Natural killer cell (primary cell): ENCODE measurements at regions not wholly inside any gene's neighbourhood (a gene's known extent, or its start where the extent isn't known, plus 50 kb on each side); places are given as distances from the start of the nearest gene placed in this dataset.

Experiments
- ATAC-seq, 3 donors: fragments of 150-1000 bp in 2 of 3; fragments of 200-7000 bp in 1 of 3; cut with Tn5 transposase; 1 replicate in 1 of 3; 2 replicates in 2 of 3; pipeline ENCODE4 v1.10.0; 2021; ENCODE audit warnings: mild to moderate bottlenecking in 2 of 3, moderate library complexity in 2 of 3
- DNase-seq, 2 donors: peaks; one replicate each; pipeline versions ENCODE4 v3.0.0 to v3.0.0-alpha.2; 2013 to 2021; ENCODE audit warnings: mixed read lengths in 1 of 2
- H3K27ac ChIP-seq: one replicate; pipeline ENCODE4 v1.5.1; 2013; ENCODE audit warnings: mild to moderate bottlenecking, low read length
- H3K27me3 ChIP-seq: one replicate; pipeline ENCODE4 v1.6.1; 2013; ENCODE audit warnings: low read length; ENCODE audit not compliant: control insufficient read depth, insufficient read depth
- H3K36me3 ChIP-seq: one replicate; pipeline ENCODE4 v1.6.1; 2013; ENCODE audit warnings: low read length; ENCODE audit not compliant: control insufficient read depth, insufficient read depth
- H3K4me1 ChIP-seq: one replicate; pipeline ENCODE4 v1.6.1; 2013; ENCODE audit warnings: low read length; ENCODE audit not compliant: control insufficient read depth, insufficient read depth
- H3K4me3 ChIP-seq: one replicate; pipeline ENCODE4 v1.5.1; 2013; ENCODE audit warnings: low read length
- H3K9me3 ChIP-seq: one replicate; pipeline ENCODE4 v1.6.1; 2013; ENCODE audit warnings: low read length; ENCODE audit not compliant: control insufficient read depth, insufficient read depth
- H3K27ac Mint-ChIP-seq, 2 donors: one replicate each; pipeline ENCODE4 v1.8.0; 2022; ENCODE audit warnings: mild to moderate bottlenecking in 2 of 2, mixed read lengths in 2 of 2, moderate library complexity in 1 of 2
- H3K27me3 Mint-ChIP-seq, 2 donors: one replicate each; pipeline ENCODE4 v1.8.0; 2022; ENCODE audit warnings: low read depth in 2 of 2, mixed read lengths in 2 of 2
- H3K36me3 Mint-ChIP-seq: one replicate; pipeline ENCODE4 v1.8.0; 2022; ENCODE audit warnings: mixed read lengths
- H3K4me1 Mint-ChIP-seq, 2 donors: one replicate each; pipeline ENCODE4 v1.8.0; 2022; ENCODE audit warnings: mixed read lengths in 2 of 2
- H3K4me3 Mint-ChIP-seq: one replicate; pipeline ENCODE4 v1.8.0; 2022; ENCODE audit warnings: mild to moderate bottlenecking, moderate library complexity, mixed read lengths
- H3K9me3 Mint-ChIP-seq, 2 donors: one replicate each; pipeline ENCODE4 v1.8.0; 2022; ENCODE audit warnings: mixed read lengths in 2 of 2
- WGBS: methylation state at CpG from one replicate; pipeline ENCODE4 v1.1.7; 2013; ENCODE audit warnings: missing lambda C conversion rate; ENCODE audit not compliant: insufficient coverage; 5-methylcytosine and 5-hydroxymethylcytosine counted together
- intact Hi-C: fragments of 100-400 bp; cut with micrococcal nuclease; formaldehyde crosslinking; loops from one replicate; pipeline ENCODE4 v1.14.2; 2022
- TF ChIP-seq, protein P1 (sequence below): fragments of 200-600 bp; IDR thresholded peaks from one replicate; pipeline ENCODE4 v1.8.0; 2022; ENCODE audit warnings: antibody characterized with exemption

DNA sequence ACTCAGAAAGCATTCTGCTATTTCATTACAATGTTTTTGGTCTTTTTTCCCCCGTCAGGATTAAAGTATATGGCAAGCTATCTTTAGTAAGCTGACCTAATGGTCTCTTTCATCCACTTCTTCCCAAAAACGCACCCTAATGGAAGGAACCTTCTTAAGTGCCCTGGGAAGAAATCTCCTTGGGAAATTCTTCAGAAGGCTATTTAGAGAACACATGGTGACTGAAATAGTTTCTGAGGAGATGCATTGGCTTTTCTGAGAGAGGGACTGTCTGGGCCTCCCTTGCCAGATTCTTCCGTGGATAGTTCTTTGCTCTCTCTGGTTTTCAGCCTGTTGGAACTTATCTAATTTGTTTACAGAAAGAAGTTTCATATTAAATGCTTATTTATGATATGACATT is 524.1 kb upstream of the MEF2C start:
- Mint-ChIP-seq H3K4me3 (no peak overlapping the region), H3K9me3 (no peaks in the 10 kb centered on the region), H3K4me1 (peaks cover 4 to 7% of the 10 kb centered on the region in 2 donors), H3K36me3 (no peaks in the 10 kb centered on the region), H3K27me3 (no peaks in the 10 kb centered on the region), H3K27ac (no peak overlapping the region)
- WGBS: 94% methylated on average over 3 of the region's 3 CpGs
- TF ChIP-seq, protein P1, sequence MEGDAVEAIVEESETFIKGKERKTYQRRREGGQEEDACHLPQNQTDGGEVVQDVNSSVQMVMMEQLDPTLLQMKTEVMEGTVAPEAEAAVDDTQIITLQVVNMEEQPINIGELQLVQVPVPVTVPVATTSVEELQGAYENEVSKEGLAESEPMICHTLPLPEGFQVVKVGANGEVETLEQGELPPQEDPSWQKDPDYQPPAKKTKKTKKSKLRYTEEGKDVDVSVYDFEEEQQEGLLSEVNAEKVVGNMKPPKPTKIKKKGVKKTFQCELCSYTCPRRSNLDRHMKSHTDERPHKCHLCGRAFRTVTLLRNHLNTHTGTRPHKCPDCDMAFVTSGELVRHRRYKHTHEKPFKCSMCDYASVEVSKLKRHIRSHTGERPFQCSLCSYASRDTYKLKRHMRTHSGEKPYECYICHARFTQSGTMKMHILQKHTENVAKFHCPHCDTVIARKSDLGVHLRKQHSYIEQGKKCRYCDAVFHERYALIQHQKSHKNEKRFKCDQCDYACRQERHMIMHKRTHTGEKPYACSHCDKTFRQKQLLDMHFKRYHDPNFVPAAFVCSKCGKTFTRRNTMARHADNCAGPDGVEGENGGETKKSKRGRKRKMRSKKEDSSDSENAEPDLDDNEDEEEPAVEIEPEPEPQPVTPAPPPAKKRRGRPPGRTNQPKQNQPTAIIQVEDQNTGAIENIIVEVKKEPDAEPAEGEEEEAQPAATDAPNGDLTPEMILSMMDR: no peak
- H3K27me3 ChIP-seq: no peaks in the 10 kb centered on the region
- H3K4me3 ChIP-seq: no peak overlapping the region
- ATAC-seq (no peak), DNase-seq (no peak)
- intact Hi-C loops: no loop called here
- no peaks in the 10 kb centered on the region for H3K9me3 ChIP-seq
- H3K36me3 ChIP-seq: no peaks in the 10 kb centered on the region
- H3K27ac ChIP-seq: no peak overlapping the region
- H3K4me1 ChIP-seq: no peaks in the 10 kb centered on the region

DNA sequence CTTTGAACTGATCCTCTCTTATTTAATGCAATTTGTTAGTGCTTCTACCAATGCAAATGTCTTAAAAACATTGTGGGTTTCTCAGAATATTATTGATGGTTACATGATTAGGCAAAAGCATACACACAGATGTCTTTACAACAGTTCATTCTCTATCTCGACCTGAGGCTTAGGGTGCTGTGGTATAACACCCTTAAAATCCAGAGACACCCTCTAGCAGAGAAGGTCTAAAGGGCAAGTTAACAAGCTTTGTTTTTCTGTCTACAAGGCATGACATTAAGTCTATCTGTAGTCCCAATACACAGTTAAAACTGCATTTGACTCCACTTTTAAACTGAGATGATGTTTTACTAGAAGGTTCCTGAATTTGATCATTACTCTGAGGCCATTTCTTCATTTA is 518.7 kb upstream of the MEF2C start:
- TF ChIP-seq, protein P1: no peak
- H3K4me3 ChIP-seq: no peak overlapping the region
- peak overlapping the region; percentile 17 to 41 for H3K27ac Mint-ChIP-seq
- no peak for DNase-seq
- no peaks in the 10 kb centered on the region for H3K9me3 Mint-ChIP-seq
- no peaks in the 10 kb centered on the region for H3K36me3 ChIP-seq
- no peaks in the 10 kb centered on the region for H3K9me3 ChIP-seq
- H3K27me3 ChIP-seq: no peaks in the 10 kb centered on the region
- peaks cover 23 to 24% of the 10 kb centered on the region in 2 donors for H3K4me1 Mint-ChIP-seq
- no peak overlapping the region for H3K4me3 Mint-ChIP-seq
- H3K36me3 Mint-ChIP-seq: no peaks in the 10 kb centered on the region
- intact Hi-C loops: no loop called here
- WGBS: 50% methylated on average over 1 of the region's 1 CpG
- no peak overlapping the region for H3K27ac ChIP-seq
- peak; percentile 52 to 84 (median 64) for ATAC-seq
- no peaks in the 10 kb centered on the region for H3K4me1 ChIP-seq
- no peaks in the 10 kb centered on the region for H3K27me3 Mint-ChIP-seq

DNA sequence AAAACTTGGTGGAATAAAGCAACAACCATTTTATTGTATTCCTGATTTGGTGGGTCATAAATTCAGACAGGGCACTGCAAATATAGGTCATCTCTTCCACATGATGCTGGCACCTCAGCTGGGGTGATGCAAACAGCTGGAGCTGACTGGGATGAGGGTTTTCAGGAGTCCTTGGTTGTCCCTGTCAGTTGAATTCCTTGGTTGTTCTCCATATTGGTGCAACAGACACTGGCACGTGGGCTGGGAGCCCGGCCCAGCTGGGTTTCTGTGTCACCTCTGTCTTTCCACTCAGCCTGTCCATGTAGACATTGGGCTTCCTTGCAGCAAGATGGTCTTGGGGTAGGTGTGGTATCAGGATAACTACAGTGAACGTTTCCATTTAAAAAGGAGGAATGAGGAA is 518.0 kb upstream of the MEF2C start:
- Histone ChIP-seq H3K27me3 (no peaks in the 10 kb centered on the region), H3K4me1 (no peaks in the 10 kb centered on the region), H3K9me3 (no peaks in the 10 kb centered on the region), H3K27ac (no peak overlapping the region), H3K36me3 (no peaks in the 10 kb centered on the region), H3K4me3 (no peak overlapping the region)
- WGBS: 93% methylated on average over 3 of the region's 3 CpGs
- ATAC-seq (no peak), DNase-seq (no peak)
- TF ChIP-seq, protein P1: no peak
- no peaks in the 10 kb centered on the region for H3K36me3 Mint-ChIP-seq
- no peak overlapping the region for H3K4me3 Mint-ChIP-seq
- peaks cover 30% of the 10 kb centered on the region in 2 donors for H3K4me1 Mint-ChIP-seq
- H3K27me3 Mint-ChIP-seq: no peaks in the 10 kb centered on the region
- peak overlapping the region in 1 of 2 donors; percentile 17 for H3K27ac Mint-ChIP-seq
- intact Hi-C loops: no loop called here
- H3K9me3 Mint-ChIP-seq: no peaks in the 10 kb centered on the region

DNA sequence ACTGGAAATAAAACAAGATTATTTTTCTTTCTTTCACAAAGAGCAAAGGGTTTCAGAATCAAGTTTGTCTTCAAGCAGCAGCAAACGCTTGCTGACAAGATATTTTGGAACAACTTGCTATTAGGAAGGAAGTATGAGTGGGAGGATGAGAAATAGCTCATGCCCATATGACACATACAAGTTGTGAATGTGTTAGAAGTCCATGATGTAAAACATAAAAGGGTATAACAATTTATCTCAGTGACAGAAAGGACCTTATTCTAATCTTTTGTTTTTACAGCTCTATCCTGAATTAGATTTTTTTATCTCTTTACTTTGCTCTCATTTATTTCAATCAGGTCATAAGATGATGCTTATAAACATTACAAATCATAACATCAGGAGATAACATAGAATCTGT is 516.6 kb upstream of the MEF2C start:
- no peaks in the 10 kb centered on the region for H3K4me1 ChIP-seq
- Mint-ChIP-seq H3K27ac (no peak overlapping the region), H3K27me3 (no peaks in the 10 kb centered on the region), H3K4me3 (no peak overlapping the region), H3K36me3 (no peaks in the 10 kb centered on the region), H3K9me3 (no peaks in the 10 kb centered on the region), H3K4me1 (peaks cover 32 to 36% of the 10 kb centered on the region in 2 donors)
- H3K4me3 ChIP-seq: no peak overlapping the region
- WGBS: 0% methylated on average over 1 of the region's 1 CpG
- intact Hi-C loops: loop anchor here (5.0 kb wide), 1 partner anchor 87 kb away; no protein-coding TSS in a partner anchor
- H3K9me3 ChIP-seq: no peaks in the 10 kb centered on the region
- H3K27me3 ChIP-seq: no peaks in the 10 kb centered on the region
- no peaks in the 10 kb centered on the region for H3K36me3 ChIP-seq
- TF ChIP-seq, protein P1: no peak
- ATAC-seq (peak in 2 of 3 donors; percentile 32 to 42), DNase-seq (no peak)
- H3K27ac ChIP-seq: no peak overlapping the region
